IMR-90 (cell line): ENCODE measurements at regions not wholly inside any gene's neighbourhood (a gene's known extent, or its start where the extent isn't known, plus 50 kb on each side); places are given as distances from the start of the nearest gene placed in this dataset.

Experiments used
- ATAC-seq: fragments of 200-7000 bp; cut with Tn5 transposase; 2 replicates; pipeline ENCODE4 v1.9.1; 2020; ENCODE audit warnings: low read depth, mild to moderate bottlenecking, moderate library complexity
- BruUV-seq: library from RNA; stranded (reverse); fragments of 400-500 nt; replicated peaks from 2 replicates; lab custom pipeline; 2021; lab: Mats Ljungman, UMichigan
- CTCF ChIA-PET: fragments of 300-600 bp; formaldehyde crosslinking; extraction: SDS; loops from one replicate; lab custom pipeline; 2021; ENCODE audit warnings: antibody characterized with exemption; lab: Yijun Ruan, JAX
- POLR2A ChIA-PET: fragments of 300-600 bp; sonication (Branson Sonifier 250); formaldehyde crosslinking; loops from one replicate; lab custom pipeline; 2022; ENCODE audit warnings: antibody characterized with exemption; ENCODE audit not compliant: unreplicated experiment; lab: Charles Lee
- DNase-seq: peaks from one replicate; pipeline ENCODE4 v3.0.0; 2013
- H2AFZ ChIP-seq: replicated peaks from 2 replicates; pipeline ENCODE3; 2013; ENCODE audit warnings: low read length, mild to moderate bottlenecking; ENCODE audit not compliant: poor library complexity
- H2AK5ac ChIP-seq: 2 replicates; pipeline ENCODE4 v1.6.1; 2013; ENCODE audit warnings: low read depth, low read length, inconsistent platforms
- H2AK9ac ChIP-seq: replicated peaks from 2 replicates; pipeline ENCODE3; 2013; ENCODE audit warnings: mild to moderate bottlenecking, low read depth, low read length, moderate library complexity; ENCODE audit not compliant: poor library complexity
- H2BK120ac ChIP-seq: 2 replicates; pipeline ENCODE4 v1.6.1; 2013; ENCODE audit warnings: low read depth, low read length, inconsistent platforms
- H2BK15ac ChIP-seq: 3 replicates; pipeline ENCODE4 v1.6.1; 2013; ENCODE audit warnings: low read depth, low read length, inconsistent platforms
- H2BK20ac ChIP-seq: 2 replicates; pipeline ENCODE4 v1.6.1; 2013; ENCODE audit warnings: low read depth, mild to moderate bottlenecking, inconsistent platforms, low read length, moderate library complexity
- H2BK5ac ChIP-seq: 2 replicates; pipeline ENCODE4 v1.6.1; 2013; ENCODE audit warnings: mild to moderate bottlenecking, low read depth, low read length, inconsistent platforms; ENCODE audit not compliant: poor library complexity, severe bottlenecking
- H3K14ac ChIP-seq: replicated peaks from 2 replicates; pipeline ENCODE4 v1.6.1; 2013; ENCODE audit warnings: low read depth, low read length, inconsistent platforms
- H3K18ac ChIP-seq: 2 replicates; pipeline ENCODE4 v1.6.1; 2013; ENCODE audit warnings: low read depth, low read length, control low read depth
- H3K23ac ChIP-seq: 2 replicates; pipeline ENCODE4 v1.6.1; 2013; ENCODE audit warnings: low read depth, low read length, inconsistent platforms
- H3K27ac ChIP-seq: 2 replicates; pipeline ENCODE4 v1.5.1; 2013; ENCODE audit warnings: mild to moderate bottlenecking, control low read depth, low read length; ENCODE audit not compliant: insufficient read depth
- H3K27me3 ChIP-seq: 2 replicates; pipeline ENCODE4 v1.6.1; 2013; ENCODE audit warnings: low read length; ENCODE audit not compliant: control insufficient read depth, insufficient read depth
- H3K36me3 ChIP-seq: 2 replicates; pipeline ENCODE4 v1.6.1; 2013; ENCODE audit warnings: low read length, mixed read lengths; ENCODE audit not compliant: control insufficient read depth, insufficient read depth
- H3K4ac ChIP-seq: 2 replicates; pipeline ENCODE4 v1.6.1; 2013; ENCODE audit warnings: low read depth, low read length, inconsistent platforms
- H3K4me1 ChIP-seq: 2 replicates; pipeline ENCODE4 v1.6.1; 2013; ENCODE audit warnings: low read length, mixed read lengths; ENCODE audit not compliant: control insufficient read depth, insufficient read depth
- H3K4me2 ChIP-seq: 2 replicates; pipeline ENCODE4 v1.6.1; 2013; ENCODE audit warnings: low read depth, mild to moderate bottlenecking, control low read depth, low read length, moderate library complexity
- H3K4me3 ChIP-seq: 2 replicates; pipeline ENCODE4 v1.5.1; 2013; ENCODE audit warnings: low read depth, mild to moderate bottlenecking, control low read depth, low read length, moderate library complexity; ENCODE audit not compliant: insufficient read depth
- H3K56ac ChIP-seq: 2 replicates; pipeline ENCODE4 v1.6.1; 2013; ENCODE audit warnings: low read length, inconsistent platforms; ENCODE audit not compliant: insufficient read depth; ENCODE audit errors: extremely low read depth
- H3K79me1 ChIP-seq, 2 experiments: 2 replicates each; pipeline ENCODE4 v1.6.1; 2013; ENCODE audit warnings: low read length in 2 of 2, inconsistent platforms in 1 of 2, low read depth in 1 of 2
- H3K9ac ChIP-seq: 2 replicates; pipeline ENCODE4 v1.6.1; 2013; ENCODE audit warnings: low read depth, low read length, control low read depth
- H3K9me1 ChIP-seq: 2 replicates; pipeline ENCODE4 v1.6.1; 2013; ENCODE audit warnings: low read length, inconsistent platforms; ENCODE audit not compliant: insufficient read depth
- H3K9me3 ChIP-seq: 2 replicates; pipeline ENCODE4 v1.6.1; 2013; ENCODE audit warnings: low read length; ENCODE audit not compliant: control insufficient read depth, insufficient read depth
- H4K20me1 ChIP-seq: 2 replicates; pipeline ENCODE4 v1.6.1; 2013; ENCODE audit warnings: low read length, inconsistent platforms; ENCODE audit not compliant: insufficient read depth
- H4K5ac ChIP-seq: 2 replicates; pipeline ENCODE4 v1.6.1; 2013; ENCODE audit warnings: mild to moderate bottlenecking, low read depth, low read length, control low read depth
- H4K8ac ChIP-seq, 2 experiments: 2 replicates each; pipeline ENCODE4 v1.6.1; 2013; ENCODE audit warnings: low read depth in 2 of 2, low read length in 2 of 2, control low read depth in 1 of 2, inconsistent platforms in 1 of 2
- H4K91ac ChIP-seq: 2 replicates; pipeline ENCODE4 v1.6.1; 2013; ENCODE audit warnings: low read depth, low read length, inconsistent platforms; ENCODE audit not compliant: insufficient read depth
- RAD21 ChIP-seq: IDR thresholded peaks from 2 replicates; pipeline ENCODE4 v1.6.1; 2012; ENCODE audit warnings: low read length, improper control_type of control experiment
- WGBS, 2 experiments: methylation state at CpG; one replicate each; pipeline versions ENCODE4 v1.1.5 to v1.1.7; 2013; ENCODE audit warnings: missing lambda C conversion rate in 2 of 2; ENCODE audit not compliant: insufficient read length in 1 of 2; ENCODE audit errors: extremely low coverage in 2 of 2; 5-methylcytosine and 5-hydroxymethylcytosine counted together
- dilution Hi-C: fragments of 300-500 bp; cut with HindIII; formaldehyde crosslinking; loops from one replicate; pipeline ENCODE4 v1.14.3; 2018; ENCODE audit warnings: low sequenced_read_pairs; ENCODE audit not compliant: unreplicated experiment
- in situ Hi-C: fragments of 300-500 bp; cut with MboI; formaldehyde crosslinking; loops from 3 replicates; pipeline ENCODE4 v1.14.3; 2019; ENCODE audit warnings: low sequenced_read_pairs, inconsistent platforms, mixed read lengths
- intact Hi-C: fragments of 100-400 bp; cut with micrococcal nuclease; formaldehyde crosslinking; loops from 2 replicates; pipeline ENCODE4 v1.10.0; 2022

DNA sequence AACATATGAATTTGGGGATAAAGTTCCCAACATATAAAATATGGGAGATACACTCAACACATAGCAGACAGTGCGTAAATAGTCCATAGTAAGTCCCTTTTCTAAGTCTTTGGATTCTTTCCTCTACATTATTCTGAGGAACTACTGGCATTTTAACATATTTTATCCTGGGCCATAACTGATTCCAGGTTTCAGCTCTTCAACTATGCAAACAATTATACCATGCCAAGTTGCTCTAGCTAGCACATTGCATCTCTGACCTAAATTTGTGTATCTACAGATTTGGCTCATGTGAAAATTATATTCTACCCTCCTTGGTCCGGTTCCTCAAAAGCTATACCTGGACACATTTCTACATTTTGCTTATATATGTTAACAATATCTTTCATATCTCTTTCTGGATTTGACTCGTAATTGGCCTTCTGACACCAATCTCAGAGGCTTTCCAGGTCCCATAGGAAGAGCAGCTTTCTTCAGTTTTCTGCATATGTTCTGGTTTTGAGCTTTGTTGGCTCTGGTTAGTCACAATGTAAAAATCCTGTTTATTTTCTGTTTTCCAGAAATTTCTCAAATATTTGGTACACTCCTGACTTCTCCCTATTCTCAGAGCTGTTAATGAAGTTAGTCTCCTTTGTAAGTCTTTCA is 305.4 kb downstream of the BMP4 start:
- H3K36me3 ChIP-seq = no peaks in the 10 kb centered on the region
- dilution Hi-C loops (no loop called here), intact Hi-C loops (no loop called here), in situ Hi-C loops (no loop called here)
- no peak overlapping the region for H3K4me2 ChIP-seq
- ATAC-seq (no peak), DNase-seq (no peak)
- no peak overlapping the region for H3K4ac ChIP-seq
- POLR2A ChIA-PET = no interaction called here
- no peak overlapping the region for H3K56ac ChIP-seq
- no peak overlapping the region for H2BK120ac ChIP-seq
- WGBS, 2 experiments = no CpG with 5 or more reads among the region's 3 CpGs
- no TSS peak for BruUV-seq
- H3K9ac ChIP-seq = no peak overlapping the region
- H2BK15ac ChIP-seq = no peak overlapping the region
- H2AK9ac ChIP-seq = no peak overlapping the region
- no peak overlapping the region for H3K4me3 ChIP-seq
- no peak overlapping the region for H2BK5ac ChIP-seq
- H2AFZ ChIP-seq = no peak overlapping the region
- H3K79me1 ChIP-seq = no peaks in the 10 kb centered on the region
- no peaks in the 10 kb centered on the region for H3K9me3 ChIP-seq
- H3K18ac ChIP-seq = no peak overlapping the region
- H3K14ac ChIP-seq = no peak overlapping the region
- no peak overlapping the region for H2AK5ac ChIP-seq
- H3K4me1 ChIP-seq = no peaks in the 10 kb centered on the region
- H4K20me1 ChIP-seq = no peaks in the 10 kb centered on the region
- no peak overlapping the region for H2BK20ac ChIP-seq
- H3K23ac ChIP-seq = no peak overlapping the region
- H3K27me3 ChIP-seq = peaks cover 3% of the 10 kb centered on the region; the same call in 1 of the 2 replicates
- H4K91ac ChIP-seq = no peak overlapping the region
- no peak overlapping the region for H4K5ac ChIP-seq
- H4K8ac ChIP-seq = no peak overlapping the region
- no peak overlapping the region for H3K27ac ChIP-seq
- no peaks in the 10 kb centered on the region for H3K9me1 ChIP-seq
- CTCF ChIA-PET = interaction anchor here (1.2 kb wide), 1 partner anchor 8 kb away, joined by 3 read pairs; no protein-coding TSS in a partner anchor
- TF ChIP-seq RAD21 = no peak
